CD8-positive, alpha-beta memory T cell (primary cell): ENCODE measurements at regions not wholly inside any gene's neighbourhood (a gene's known extent, or its start where the extent isn't known, plus 50 kb on each side); places are given as distances from the start of the nearest gene placed in this dataset.
"Not testable (repeated sequence)": the region's sequence is repeated elsewhere in the genome, so short reads cannot be mapped to it uniquely, and the experiment has no call there.

ENCODE experiments used
- CTCF ChIA-PET: fragments of 350-600 bp; sonication (Branson Sonifier 250); formaldehyde crosslinking; loops from one replicate; lab custom pipeline; 2021; ENCODE audit warnings: antibody characterized with exemption; lab: Charles Lee
- POLR2A ChIA-PET: fragments of 350-600 bp; sonication (Branson Sonifier 250); formaldehyde crosslinking; loops from one replicate; lab custom pipeline; 2021; ENCODE audit warnings: antibody characterized with exemption; lab: Charles Lee
- DNase-seq, 5 donors: peaks; one replicate each; pipeline versions ENCODE4 v3.0.0 to v3.0.0-alpha.2; 2020 to 2022; ENCODE audit warnings: mixed read lengths in 1 of 5
- H3K27ac ChIP-seq: one replicate; pipeline ENCODE4 v1.7.0; 2013; ENCODE audit warnings: low read depth, mild to moderate bottlenecking, low read length, moderate library complexity
- H3K27me3 ChIP-seq: 2 replicates; pipeline ENCODE4 v1.7.0; 2013; ENCODE audit warnings: low read length, mild to moderate bottlenecking; ENCODE audit not compliant: insufficient read depth, poor library complexity, severe bottlenecking
- H3K36me3 ChIP-seq: 2 replicates; pipeline ENCODE4 v1.7.0; 2013; ENCODE audit warnings: mild to moderate bottlenecking, low read length, moderate library complexity; ENCODE audit not compliant: insufficient read depth
- H3K4me1 ChIP-seq: 2 replicates; pipeline ENCODE4 v1.7.0; 2013; ENCODE audit warnings: mild to moderate bottlenecking, low read length, moderate library complexity; ENCODE audit not compliant: insufficient read depth
- H3K4me3 ChIP-seq: 2 replicates; pipeline ENCODE4 v1.7.0; 2013; ENCODE audit warnings: mild to moderate bottlenecking, low read length
- H3K9me3 ChIP-seq: 2 replicates; pipeline ENCODE4 v1.7.0; 2013; ENCODE audit warnings: mild to moderate bottlenecking, low read length
- H3K27ac Mint-ChIP-seq, 8 donors: one replicate each; pipeline ENCODE4 v1.8.0; 2020 to 2021; ENCODE audit warnings: mixed read lengths in 8 of 8, mild to moderate bottlenecking in 6 of 8, inconsistent platforms in 3 of 8, moderate library complexity in 3 of 8
- H3K27me3 Mint-ChIP-seq, 2 donors: one replicate each; pipeline ENCODE4 v1.8.0; 2020 to 2021; ENCODE audit warnings: mixed read lengths in 2 of 2, mild to moderate bottlenecking in 1 of 2, moderate library complexity in 1 of 2
- H3K36me3 Mint-ChIP-seq, 3 donors: one replicate each; pipeline ENCODE4 v1.8.0; 2020 to 2021; ENCODE audit warnings: mixed read lengths in 3 of 3, inconsistent platforms in 1 of 3, mild to moderate bottlenecking in 1 of 3
- H3K4me1 Mint-ChIP-seq, 3 donors: one replicate each; pipeline ENCODE4 v1.8.0; 2020 to 2021; ENCODE audit warnings: mixed read lengths in 3 of 3, inconsistent platforms in 1 of 3, mild to moderate bottlenecking in 1 of 3
- H3K4me3 Mint-ChIP-seq, 7 donors: one replicate each; pipeline ENCODE4 v1.8.0; 2020 to 2021; ENCODE audit warnings: mixed read lengths in 7 of 7, mild to moderate bottlenecking in 6 of 7, moderate library complexity in 4 of 7, inconsistent platforms in 2 of 7
- H3K9me3 Mint-ChIP-seq, 5 donors: one replicate each; pipeline ENCODE4 v1.8.0; 2020 to 2022; ENCODE audit warnings: mixed read lengths in 5 of 5, mild to moderate bottlenecking in 3 of 5, moderate library complexity in 2 of 5, inconsistent platforms in 1 of 5

DNA sequence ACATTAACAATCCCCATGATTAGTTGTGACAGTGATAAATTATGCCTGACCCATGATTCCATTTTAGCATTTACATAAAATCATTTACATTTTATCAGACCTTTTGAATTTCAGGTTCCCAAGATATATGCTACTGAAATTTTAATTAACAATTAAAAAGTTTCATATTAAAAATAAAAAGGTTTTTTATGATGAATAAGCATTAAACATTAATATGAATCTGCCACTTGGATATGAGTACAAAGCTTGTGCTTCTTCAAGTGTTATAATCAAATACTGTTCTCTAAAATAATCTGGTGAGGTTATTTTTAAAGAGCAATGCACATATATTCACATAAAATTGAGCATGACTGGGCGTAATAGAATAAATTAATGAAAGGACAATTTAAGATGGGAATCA, 1218.0 kb downstream of the CNTNAP5 start:
- Mint-ChIP-seq H3K4me3 (no peak overlapping the region), H3K4me1 (no peaks in the 10 kb centered on the region), H3K9me3 (peaks cover 0 to 19% (median 2%) of the 10 kb centered on the region in 5 donors), H3K36me3 (no peaks in the 10 kb centered on the region), H3K27ac (no peak overlapping the region), H3K27me3 (no peaks in the 10 kb centered on the region)
- H3K27me3 ChIP-seq = no peaks in the 10 kb centered on the region
- no peaks in the 10 kb centered on the region for H3K36me3 ChIP-seq
- no peak overlapping the region for H3K4me3 ChIP-seq
- CTCF ChIA-PET = no interaction called here
- no peaks in the 10 kb centered on the region for H3K9me3 ChIP-seq
- POLR2A ChIA-PET = no interaction called here
- DNase-seq = no peak
- H3K4me1 ChIP-seq = no peaks in the 10 kb centered on the region
- H3K27ac ChIP-seq = no peak overlapping the region

DNA sequence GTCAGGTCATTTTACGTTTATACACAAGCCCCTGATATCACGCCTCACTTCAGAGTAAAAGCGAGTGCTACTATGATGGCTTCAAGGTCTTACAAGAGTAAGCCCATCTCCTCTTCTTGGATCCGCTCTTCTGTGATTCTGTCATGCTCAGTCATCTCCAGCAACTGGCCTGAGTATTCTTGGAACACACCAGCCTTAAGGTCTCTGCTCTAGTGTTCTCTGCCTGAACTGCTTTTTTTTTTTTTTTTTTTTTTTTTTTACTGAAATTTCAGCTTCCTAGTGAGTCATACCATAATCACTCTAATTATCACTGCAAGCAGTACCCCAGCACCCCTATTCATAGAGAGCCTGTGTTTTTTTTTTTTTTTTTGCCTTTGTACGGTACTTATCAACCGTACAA, 1228.9 kb downstream of the CNTNAP5 start:
- Histone ChIP-seq H3K4me3 (no peak overlapping the region), H3K27ac (no peak overlapping the region), H3K4me1 (no peaks in the 10 kb centered on the region), H3K27me3 (no peaks in the 10 kb centered on the region), H3K36me3 (no peaks in the 10 kb centered on the region), H3K9me3 (no peaks in the 10 kb centered on the region)
- POLR2A ChIA-PET = no interaction called here
- H3K9me3 Mint-ChIP-seq = peaks cover 0 to 9% (median 2%) of the 10 kb centered on the region in 5 donors
- CTCF ChIA-PET = no interaction called here
- H3K27me3 Mint-ChIP-seq = no peaks in the 10 kb centered on the region
- H3K4me1 Mint-ChIP-seq = no peaks in the 10 kb centered on the region
- no peak for DNase-seq
- no peak overlapping the region for H3K27ac Mint-ChIP-seq
- no peak overlapping the region for H3K4me3 Mint-ChIP-seq
- H3K36me3 Mint-ChIP-seq = no peaks in the 10 kb centered on the region

DNA sequence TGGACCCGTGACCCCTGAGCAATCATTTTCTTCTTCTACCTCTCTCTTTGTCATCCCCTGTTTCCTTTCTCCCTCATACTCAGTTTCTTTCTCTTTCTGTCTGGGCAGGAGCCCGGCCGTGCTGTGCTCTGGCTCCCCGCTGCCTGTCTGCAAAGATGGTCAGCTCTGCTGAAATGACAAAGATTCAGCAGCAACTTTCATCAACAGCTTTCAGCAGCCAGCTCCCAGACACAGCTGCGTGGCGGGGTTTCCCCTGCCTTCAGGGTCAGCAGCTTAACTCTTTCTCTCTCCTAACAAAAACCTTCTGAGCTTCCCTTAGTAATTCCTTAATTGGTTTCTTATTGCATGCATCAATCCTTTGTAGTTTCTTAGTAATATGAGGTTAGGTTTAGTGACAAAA, 1234.4 kb downstream of the CNTNAP5 start:
- H3K9me3 ChIP-seq = no peaks in the 10 kb centered on the region

GRCh38 chr2:125260366-125260930, 1235.4 kb downstream of the CNTNAP5 start:
- peaks cover 5 to 21% (median 10%) of the 10 kb centered on the region in 5 donors for H3K9me3 Mint-ChIP-seq
- DNase-seq, H3K4me1 Mint-ChIP-seq, H3K27me3 ChIP-seq, H3K4me1 ChIP-seq, H3K36me3 ChIP-seq, H3K9me3 ChIP-seq, POLR2A ChIA-PET, H3K36me3 Mint-ChIP-seq, H3K27me3 Mint-ChIP-seq, H3K4me3 Mint-ChIP-seq, CTCF ChIA-PET, H3K27ac Mint-ChIP-seq, H3K27ac ChIP-seq, H3K4me3 ChIP-seq: not testable (repeated sequence)

More for the DNA sequence above, 1234.4 kb downstream of the CNTNAP5 start:
- Histone ChIP-seq H3K27ac (no peak overlapping the region), H3K36me3 (no peaks in the 10 kb centered on the region), H3K27me3 (no peaks in the 10 kb centered on the region), H3K4me1 (no peaks in the 10 kb centered on the region), H3K4me3 (no peak overlapping the region)
- peaks cover 5 to 18% (median 10%) of the 10 kb centered on the region in 5 donors for H3K9me3 Mint-ChIP-seq
- ChIA-PET POLR2A (no interaction called here), CTCF (no interaction called here)
- no peak overlapping the region for H3K4me3 Mint-ChIP-seq
- DNase-seq = no peak
- H3K4me1 Mint-ChIP-seq = no peaks in the 10 kb centered on the region
- H3K27ac Mint-ChIP-seq = no peak overlapping the region
- H3K27me3 Mint-ChIP-seq = no peaks in the 10 kb centered on the region
- H3K36me3 Mint-ChIP-seq = no peaks in the 10 kb centered on the region

- Histone ChIP-seq H3K36me3 (no peaks in the 10 kb centered on the region), H3K4me3 (no peak overlapping the region), H3K9me3 (no peaks in the 10 kb centered on the region), H3K27me3 (no peaks in the 10 kb centered on the region), H3K27ac (no peak overlapping the region), H3K4me1 (no peaks in the 10 kb centered on the region)
- CTCF ChIA-PET = no interaction called here
- Mint-ChIP-seq H3K27ac (no peak overlapping the region), H3K9me3 (peaks cover 4 to 22% (median 10%) of the 10 kb centered on the region in 5 donors), H3K27me3 (no peaks in the 10 kb centered on the region), H3K36me3 (no peaks in the 10 kb centered on the region), H3K4me1 (no peaks in the 10 kb centered on the region), H3K4me3 (no peak overlapping the region)
- POLR2A ChIA-PET = no interaction called here
- no peak for DNase-seq
These were observed 1239.4 kb downstream of the CNTNAP5 start for GRCh38 chr2:125264453-125264852.

- CTCF ChIA-PET = no interaction called here
- no peak overlapping the region for H3K4me3 ChIP-seq
- no peak overlapping the region for H3K27ac ChIP-seq
- no peaks in the 10 kb centered on the region for H3K4me1 Mint-ChIP-seq
- no peaks in the 10 kb centered on the region for H3K9me3 ChIP-seq
- H3K36me3 Mint-ChIP-seq = no peaks in the 10 kb centered on the region
- H3K27me3 ChIP-seq = no peaks in the 10 kb centered on the region
- H3K27ac Mint-ChIP-seq = no peak overlapping the region
- POLR2A ChIA-PET = no interaction called here
- no peak overlapping the region for H3K4me3 Mint-ChIP-seq
- H3K9me3 Mint-ChIP-seq = peaks cover 0 to 34% (median 6%) of the 10 kb centered on the region in 5 donors
- H3K4me1 ChIP-seq = no peaks in the 10 kb centered on the region
- no peaks in the 10 kb centered on the region for H3K36me3 ChIP-seq
- no peaks in the 10 kb centered on the region for H3K27me3 Mint-ChIP-seq
- no peak for DNase-seq
These were observed 1242.6 kb downstream of the CNTNAP5 start for GRCh38 chr2:125267683-125268082.

DNA sequence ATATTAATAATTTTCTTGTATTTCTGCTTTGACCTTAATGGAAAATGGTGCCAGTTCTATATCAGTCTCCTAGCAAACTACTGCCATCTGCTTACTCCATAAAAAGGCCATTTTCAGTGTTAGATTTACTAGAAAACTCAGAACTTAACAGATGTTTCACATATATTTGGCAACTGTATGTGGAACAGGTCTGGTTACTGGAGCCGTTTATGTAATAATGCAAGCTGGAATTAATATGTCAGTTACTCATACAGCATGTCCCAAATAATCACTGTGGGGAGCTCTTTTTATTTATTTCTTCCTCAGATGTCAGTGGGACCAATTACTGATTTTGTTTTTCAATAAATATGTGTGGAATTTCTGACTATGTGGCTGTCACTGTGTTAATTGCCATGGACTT, 1247.6 kb downstream of the CNTNAP5 start:
- Histone ChIP-seq H3K36me3 (no peaks in the 10 kb centered on the region), H3K27ac (no peak overlapping the region), H3K9me3 (no peaks in the 10 kb centered on the region), H3K4me1 (no peaks in the 10 kb centered on the region), H3K27me3 (no peaks in the 10 kb centered on the region), H3K4me3 (no peak overlapping the region)
- Mint-ChIP-seq H3K27me3 (no peaks in the 10 kb centered on the region), H3K4me1 (no peaks in the 10 kb centered on the region), H3K27ac (no peak overlapping the region), H3K36me3 (no peaks in the 10 kb centered on the region), H3K4me3 (no peak overlapping the region), H3K9me3 (peaks cover 0 to 28% (median 8%) of the 10 kb centered on the region in 5 donors)
- no peak for DNase-seq
- CTCF ChIA-PET = no interaction called here
- POLR2A ChIA-PET = no interaction called here

- no peak overlapping the region for H3K4me3 ChIP-seq
- ChIA-PET POLR2A (no interaction called here), CTCF (no interaction called here)
- H3K36me3 Mint-ChIP-seq = no peaks in the 10 kb centered on the region
- H3K9me3 Mint-ChIP-seq = peaks cover 2 to 39% (median 5%) of the 10 kb centered on the region in 5 donors
- no peaks in the 10 kb centered on the region for H3K27me3 Mint-ChIP-seq
- H3K4me1 Mint-ChIP-seq = no peaks in the 10 kb centered on the region
- H3K9me3 ChIP-seq = no peaks in the 10 kb centered on the region
- no peak overlapping the region for H3K4me3 Mint-ChIP-seq
- no peak overlapping the region for H3K27ac Mint-ChIP-seq
- no peak for DNase-seq
- H3K27ac ChIP-seq = no peak overlapping the region
- H3K27me3 ChIP-seq = no peaks in the 10 kb centered on the region
- H3K4me1 ChIP-seq = no peaks in the 10 kb centered on the region
- no peaks in the 10 kb centered on the region for H3K36me3 ChIP-seq
These were observed 1249.6 kb downstream of the CNTNAP5 start for GRCh38 chr2:125274718-125275117.

DNA sequence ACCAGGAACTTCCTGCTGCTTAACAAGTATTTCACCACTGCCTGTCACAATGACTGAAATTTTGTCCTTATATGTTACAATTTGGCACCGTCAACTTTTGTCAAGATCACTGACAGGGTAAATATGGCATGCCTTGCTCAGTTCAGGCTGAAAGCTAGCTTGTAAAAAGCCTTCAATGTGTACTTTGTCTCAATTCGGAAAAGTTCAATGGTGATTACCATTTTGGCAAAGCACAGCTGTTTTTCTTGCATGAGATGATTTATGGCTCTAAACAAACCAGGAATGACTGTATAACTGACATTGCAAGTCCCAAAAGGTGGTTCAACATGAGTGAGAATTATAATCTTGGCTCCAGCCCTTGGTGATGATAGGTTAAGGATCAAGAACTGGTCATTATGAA, 1255.2 kb downstream of the CNTNAP5 start:
- Histone ChIP-seq H3K4me1 (no peaks in the 10 kb centered on the region), H3K27me3 (no peaks in the 10 kb centered on the region), H3K4me3 (no peak overlapping the region), H3K27ac (no peak overlapping the region), H3K9me3 (no peaks in the 10 kb centered on the region), H3K36me3 (no peaks in the 10 kb centered on the region)
- peaks cover 3 to 21% (median 6%) of the 10 kb centered on the region in 5 donors for H3K9me3 Mint-ChIP-seq
- H3K36me3 Mint-ChIP-seq = no peaks in the 10 kb centered on the region
- no peak for DNase-seq
- H3K27me3 Mint-ChIP-seq = no peaks in the 10 kb centered on the region
- ChIA-PET POLR2A (no interaction called here), CTCF (no interaction called here)
- no peak overlapping the region for H3K27ac Mint-ChIP-seq
- no peak overlapping the region for H3K4me3 Mint-ChIP-seq
- H3K4me1 Mint-ChIP-seq = no peaks in the 10 kb centered on the region
